ENCODE measurements at regions not wholly inside any gene's neighbourhood (a gene's known extent, or its start where the extent isn't known, plus 50 kb on each side); places are given as distances from the start of the nearest gene placed in this dataset.

- TF ChIP-seq CTCF (IDR thresholded peaks at IDR 0.05) (no peak), POLR2AphosphoS5 (IDR thresholded peaks at IDR 0.05; ENCODE audit: low read depth, low read length) (no peak)
Observed at GRCh38 chr17:64747938-64748540, 85.9 kb upstream of the SMURF2 start.

All from Panc1 (cell line).